ENCODE measurements at regions not wholly inside any gene's neighbourhood (a gene's known extent, or its start where the extent isn't known, plus 50 kb on each side); places are given as distances from the start of the nearest gene placed in this dataset.
"Not testable (repeated sequence)": the region's sequence is repeated elsewhere in the genome, so short reads cannot be mapped to it uniquely, and the experiment has no call there.

GRCh38 chrY:20891440-20892160 is 135.7 kb downstream of the RPS4Y2 start:
- WGBS, 3 donors, result 69 to 84% methylated on average over 3 of the region's 3 CpGs; no CpG with 5 or more reads in 1 of the 3 donors

GRCh38 chrY:20925350-20926091 is 169.6 kb downstream of the RPS4Y2 start:
- 54 to 56% methylated on average over 4 of the region's 4 CpGs; no CpG with 5 or more reads in 1 of the 3 donors for WGBS, 3 donors
- not testable (repeated sequence) for H3K27ac ChIP-seq (ENCODE audit: low read depth, low read length)

More at GRCh38 chrY:20891440-20892160, 135.7 kb downstream of the RPS4Y2 start:
- H3K27ac ChIP-seq (ENCODE audit: low read depth, low read length), result no peak overlapping the region

GRCh38 chrY:20929691-20930342 is 173.9 kb downstream of the RPS4Y2 start:
- H3K27ac ChIP-seq (ENCODE audit: low read depth, low read length), result no peak overlapping the region
- WGBS, 3 donors, result 37 to 62% methylated on average over 6 of the region's 6 CpGs; no CpG with 5 or more reads in 1 of the 3 donors

- 67 to 69% methylated on average over 7 of the region's 7 CpGs; no CpG with 5 or more reads in 1 of the 3 donors for WGBS, 3 donors
Observed at GRCh38 chrY:20936709-20937251, 180.9 kb downstream of the RPS4Y2 start.

GRCh38 chrY:20961512-20961911 is 205.6 kb downstream of the RPS4Y2 start:
- H3K27ac ChIP-seq (ENCODE audit: low read depth, low read length), result no peak overlapping the region
- WGBS, 3 donors, result 57 to 67% methylated on average over 2 of the region's 2 CpGs; no CpG with 5 or more reads in 1 of the 3 donors

More at GRCh38 chrY:20936709-20937251, 180.9 kb downstream of the RPS4Y2 start:
- not testable (repeated sequence) for H3K27ac ChIP-seq (ENCODE audit: low read depth, low read length)

- H3K27ac ChIP-seq (ENCODE audit: low read depth, low read length), result no peak overlapping the region
Observed at GRCh38 chrY:20967828-20968227, 211.9 kb downstream of the RPS4Y2 start.

- WGBS, 3 donors, result 46% methylated on average over 1 of the region's 1 CpG; no CpG with 5 or more reads in 1 of the 3 donors
- H3K27ac ChIP-seq (ENCODE audit: low read depth, low read length), result no peak overlapping the region
Observed at GRCh38 chrY:20968237-20968636, 212.3 kb downstream of the RPS4Y2 start.

GRCh38 chrY:20971371-20971770 is 215.5 kb downstream of the RPS4Y2 start:
- H3K27ac ChIP-seq (ENCODE audit: low read depth, low read length), result no peak overlapping the region

- no peak overlapping the region for H3K27ac ChIP-seq (ENCODE audit: low read depth, low read length)
- 40 to 72% methylated on average over 1 of the region's 1 CpG; no CpG with 5 or more reads in 1 of the 3 donors for WGBS, 3 donors
Observed at GRCh38 chrY:20986037-20986436, 230.1 kb downstream of the RPS4Y2 start.

- WGBS, 3 donors, result 58 to 86% methylated on average over 1 of the region's 1 CpG; no CpG with 5 or more reads in 1 of the 3 donors
- no peak overlapping the region for H3K27ac ChIP-seq (ENCODE audit: low read depth, low read length)
Observed at GRCh38 chrY:20990123-20990522, 234.2 kb downstream of the RPS4Y2 start.

- H3K27ac ChIP-seq (ENCODE audit: low read depth, low read length), result no peak overlapping the region
- 9 to 17% methylated on average over 1 of the region's 1 CpG; no CpG with 5 or more reads in 1 of the 3 donors for WGBS, 3 donors
Observed at GRCh38 chrY:20990869-20991548, 235.1 kb downstream of the RPS4Y2 start.

- WGBS, 3 donors, result 46 to 77% methylated on average over 2 of the region's 2 CpGs; no CpG with 5 or more reads in 1 of the 3 donors
- no peak overlapping the region for H3K27ac ChIP-seq (ENCODE audit: low read depth, low read length)
Observed at GRCh38 chrY:20997355-20997754, 241.4 kb downstream of the RPS4Y2 start.

- no peak overlapping the region for H3K27ac ChIP-seq (ENCODE audit: low read depth, low read length)
Observed at GRCh38 chrY:20998016-20998415, 242.1 kb downstream of the RPS4Y2 start.

- H3K27ac ChIP-seq (ENCODE audit: low read depth, low read length), result no peak overlapping the region
Observed at GRCh38 chrY:20998483-20998882, 242.6 kb downstream of the RPS4Y2 start.

GRCh38 chrY:21001102-21001501 is 245.2 kb downstream of the RPS4Y2 start:
- no peak overlapping the region for H3K27ac ChIP-seq (ENCODE audit: low read depth, low read length)

GRCh38 chrY:21003059-21003458 is 247.2 kb downstream of the RPS4Y2 start:
- H3K27ac ChIP-seq (ENCODE audit: low read depth, low read length), result no peak overlapping the region
- 39 to 74% methylated on average over 2 of the region's 2 CpGs; no CpG with 5 or more reads in 1 of the 3 donors for WGBS, 3 donors

GRCh38 chrY:21005531-21005930 is 249.6 kb downstream of the RPS4Y2 start:
- H3K27ac ChIP-seq (ENCODE audit: low read depth, low read length), result no peak overlapping the region

GRCh38 chrY:21021811-21022210 is 265.9 kb downstream of the RPS4Y2 start:
- WGBS, 3 donors, result 42 to 51% methylated on average over 3 of the region's 3 CpGs; no CpG with 5 or more reads in 1 of the 3 donors
- no peak overlapping the region for H3K27ac ChIP-seq (ENCODE audit: low read depth, low read length)
